HEK293T (cell line): ENCODE measurements at regions not wholly inside any gene's neighbourhood (a gene's known extent, or its start where the extent isn't known, plus 50 kb on each side); places are given as distances from the start of the nearest gene placed in this dataset.

Source experiments
- HDGF ChIP-seq: fragments of 450-650 bp; IDR thresholded peaks from 2 replicates; pipeline ENCODE4 v1.6.1; 2017; ENCODE audit warnings: antibody characterized with exemption, borderline replicate concordance
- PKNOX1 ChIP-seq: fragments of 450-650 bp; IDR thresholded peaks from 2 replicates; pipeline ENCODE4 v1.6.1; 2016
- SP1 ChIP-seq: fragments of 450-650 bp; IDR thresholded peaks from 2 replicates; pipeline ENCODE4 v1.6.1; 2017
- ZNF384 ChIP-seq: fragments of 450-650 bp; IDR thresholded peaks from 2 replicates; pipeline ENCODE4 v1.6.1; 2016

- TF ChIP-seq SP1 (no peak), PKNOX1 (no peak), HDGF (no peak), ZNF384 (no peak)
Observed at GRCh38 chr16:48004141-48004695, 151.6 kb downstream of the ABCC12 start.
